ENCODE measurements at regions not wholly inside any gene's neighbourhood (a gene's known extent, or its start where the extent isn't known, plus 50 kb on each side); places are given as distances from the start of the nearest gene placed in this dataset.

GRCh38 chr1:94668528-94668927, 127.0 kb upstream of the F3 start:
- H3K9ac ChIP-seq (ENCODE audit: low read depth in 1 of 2, low read length in 2 of 2) = no peak overlapping the region
- no peaks in the 10 kb centered on the region for H3K4me1 ChIP-seq (ENCODE audit: control insufficient read depth in 4 of 4, insufficient read depth in 4 of 4, low read length in 3 of 4)
- H3K4me3 ChIP-seq (ENCODE audit: low read depth in 1 of 3, low read length in 3 of 3) = no peak overlapping the region
- no peaks in the 10 kb centered on the region for H3K9me3 ChIP-seq (ENCODE audit: control insufficient read depth in 4 of 4, low read length in 3 of 4)
- no peaks in the 10 kb centered on the region for H3K36me3 ChIP-seq (ENCODE audit: control insufficient read depth in 4 of 4, insufficient read depth in 3 of 4, low read depth in 1 of 4, low read length in 3 of 4)
- H3K27me3 ChIP-seq (ENCODE audit: control insufficient read depth in 4 of 4, insufficient read depth in 4 of 4, low read length in 3 of 4) = no peaks in the 10 kb centered on the region
- no peak for TF ChIP-seq EGR1 (IDR thresholded peaks at IDR 0.05; ENCODE audit: low read depth in 2 of 2)
- TF ChIP-seq GABPA (IDR thresholded peaks at IDR 0.05 in 1 of 2, conservative IDR thresholded peaks at IDR 0.05 in 1 of 2) = no peak
- no peak for TF ChIP-seq REST (IDR thresholded peaks at IDR 0.05)
- no peak for TF ChIP-seq JUND (IDR thresholded peaks at IDR 0.05)
- no peak for TF ChIP-seq RXRA (IDR thresholded peaks at IDR 0.05)
- no peak for TF ChIP-seq HNF4A (conservative IDR thresholded peaks at IDR 0.05)
- no peak for TF ChIP-seq MAX (IDR thresholded peaks at IDR 0.05)
- no peak for TF ChIP-seq FOXA1 (IDR thresholded peaks at IDR 0.05)
- no peak for TF ChIP-seq ATF3 (IDR thresholded peaks at IDR 0.05)
- TF ChIP-seq CTCF (IDR thresholded peaks at IDR 0.05; ENCODE audit: low read depth, low read length, missing input control) = no peak
- TF ChIP-seq NR2F2 (IDR thresholded peaks at IDR 0.05) = no peak
- no peak for TF ChIP-seq FOXA2 (IDR thresholded peaks at IDR 0.05)
- TF ChIP-seq HNF4G (IDR thresholded peaks at IDR 0.05) = no peak
- no peak for TF ChIP-seq RAD21 (IDR thresholded peaks at IDR 0.05)
- no peak for TF ChIP-seq SP1 (IDR thresholded peaks at IDR 0.05)
- no peak for TF ChIP-seq TAF1 (conservative IDR thresholded peaks at IDR 0.05)
- TF ChIP-seq YY1 (IDR thresholded peaks at IDR 0.05) = no peak
- H3K27ac ChIP-seq (ENCODE audit: low read depth in 1 of 2, low read length in 2 of 2) = no peak overlapping the region
- no peak for DNase-seq (ENCODE audit: low spot score)
- WGBS = 95% methylated on average over 3 of the region's 3 CpGs

GRCh38 chr1:94667818-94668217, 126.3 kb upstream of the F3 start:
- Histone ChIP-seq H3K4me3 (ENCODE audit: low read depth in 1 of 3, low read length in 3 of 3) (no peak overlapping the region), H3K4me1 (ENCODE audit: control insufficient read depth in 4 of 4, insufficient read depth in 4 of 4, low read length in 3 of 4) (no peaks in the 10 kb centered on the region), H3K9me3 (ENCODE audit: control insufficient read depth in 4 of 4, low read length in 3 of 4) (no peaks in the 10 kb centered on the region), H3K27me3 (ENCODE audit: control insufficient read depth in 4 of 4, insufficient read depth in 4 of 4, low read length in 3 of 4) (no peaks in the 10 kb centered on the region), H3K27ac (ENCODE audit: low read depth in 1 of 2, low read length in 2 of 2) (no peak overlapping the region), H3K9ac (ENCODE audit: low read depth in 1 of 2, low read length in 2 of 2) (no peak overlapping the region), H3K36me3 (ENCODE audit: control insufficient read depth in 4 of 4, insufficient read depth in 3 of 4, low read depth in 1 of 4, low read length in 3 of 4) (no peaks in the 10 kb centered on the region)
- DNase-seq (ENCODE audit: low spot score) = no peak
- WGBS = 88% methylated on average over 7 of the region's 7 CpGs
- TF ChIP-seq CTCF (IDR thresholded peaks at IDR 0.05; ENCODE audit: low read depth, low read length, missing input control) = no peak
- TF ChIP-seq JUND (IDR thresholded peaks at IDR 0.05) = no peak
- TF ChIP-seq HNF4A (conservative IDR thresholded peaks at IDR 0.05) = no peak
- TF ChIP-seq RXRA (IDR thresholded peaks at IDR 0.05) = no peak
- TF ChIP-seq ZBTB33 (IDR thresholded peaks at IDR 0.05) = no peak
- TF ChIP-seq GABPA (IDR thresholded peaks at IDR 0.05 in 1 of 2, conservative IDR thresholded peaks at IDR 0.05 in 1 of 2) = no peak
- TF ChIP-seq HNF4G (IDR thresholded peaks at IDR 0.05) = no peak
- TF ChIP-seq REST (IDR thresholded peaks at IDR 0.05) = no peak
- TF ChIP-seq TAF1 (conservative IDR thresholded peaks at IDR 0.05) = no peak
- no peak for TF ChIP-seq EGR1 (IDR thresholded peaks at IDR 0.05; ENCODE audit: low read depth in 2 of 2)
- no peak for TF ChIP-seq SP1 (IDR thresholded peaks at IDR 0.05)
- TF ChIP-seq FOXA2 (IDR thresholded peaks at IDR 0.05) = no peak
- TF ChIP-seq RAD21 (IDR thresholded peaks at IDR 0.05) = no peak
- TF ChIP-seq FOXA1 (IDR thresholded peaks at IDR 0.05) = no peak

Data from liver (tissue), 8 donors.